CD14-positive monocyte (primary cell): ENCODE measurements at regions not wholly inside any gene's neighbourhood (a gene's known extent, or its start where the extent isn't known, plus 50 kb on each side); places are given as distances from the start of the nearest gene placed in this dataset.

Source experiments
- DNase-seq, 3 donors: peaks; one replicate each; pipeline ENCODE4 v3.0.0-alpha.2; 2011 to 2022
- H2AFZ ChIP-seq: 2 replicates; pipeline ENCODE4 v1.6.0; 2012; ENCODE audit warnings: mild to moderate bottlenecking, low read depth, low read length, inconsistent platforms; ENCODE audit not compliant: insufficient read depth, poor library complexity, severe bottlenecking
- H3K27ac ChIP-seq, 2 donors: 1 replicate in 1 of 2; 2 replicates in 1 of 2; pipeline ENCODE4 v1.5.1; 2012 to 2013; ENCODE audit warnings: low read length in 2 of 2, control low read depth in 1 of 2, inconsistent platforms in 1 of 2, low read depth in 1 of 2, mild to moderate bottlenecking in 1 of 2
- H3K27me3 ChIP-seq, 2 donors: one replicate each; pipeline versions ENCODE4 v1.6.0 to v1.6.1; 2011 to 2013; ENCODE audit warnings: low read length in 2 of 2; ENCODE audit not compliant: control insufficient read depth in 2 of 2, insufficient read depth in 2 of 2
- H3K36me3 ChIP-seq, 2 donors: replicated peaks in 1 of 2; 1 replicate in 1 of 2; 2 replicates in 1 of 2; pipeline versions ENCODE4 v1.5.1 to v1.6.1; 2012 to 2013; ENCODE audit warnings: low read length in 2 of 2, control low read depth in 1 of 2, inconsistent platforms in 1 of 2, mild to moderate bottlenecking in 1 of 2; ENCODE audit not compliant: insufficient read depth in 2 of 2, control insufficient read depth in 1 of 2
- H3K4me1 ChIP-seq, 2 donors: 1 replicate in 1 of 2; 2 replicates in 1 of 2; pipeline versions ENCODE4 v1.5.1 to v1.6.1; 2012 to 2013; ENCODE audit warnings: low read length in 2 of 2, control low read depth in 1 of 2, inconsistent platforms in 1 of 2, mild to moderate bottlenecking in 1 of 2, moderate library complexity in 1 of 2; ENCODE audit not compliant: insufficient read depth in 2 of 2, control insufficient read depth in 1 of 2
- H3K4me2 ChIP-seq: replicated peaks from 2 replicates; pipeline ENCODE3; 2012; ENCODE audit warnings: low read length, moderate library complexity, mild to moderate bottlenecking; ENCODE audit not compliant: poor library complexity, severe bottlenecking; ENCODE audit errors: extremely low read depth
- H3K4me3 ChIP-seq, 3 experiments: fragments of 200-600 bp in 1 of 3; sonication (generic) in 1 of 3; replicated peaks in 1 of 3; 1 replicate in 2 of 3; 2 replicates in 1 of 3; pipeline ENCODE4 v1.5.1; 2011 to 2013; ENCODE audit warnings: low read length in 3 of 3, mild to moderate bottlenecking in 3 of 3, control low read depth in 2 of 3, low read depth in 2 of 3, inconsistent platforms in 1 of 3, moderate library complexity in 1 of 3
- H3K79me2 ChIP-seq: 2 replicates; pipeline ENCODE4 v1.6.0; 2012; ENCODE audit warnings: mild to moderate bottlenecking, control low read depth, inconsistent platforms, low read length, moderate library complexity; ENCODE audit not compliant: insufficient read depth
- H3K9ac ChIP-seq: 2 replicates; pipeline ENCODE4 v1.6.0; 2017; ENCODE audit warnings: low read length, mild to moderate bottlenecking; ENCODE audit not compliant: insufficient read depth, poor library complexity, severe bottlenecking
- H3K9me3 ChIP-seq, 2 donors: replicated peaks in 1 of 2; 1 replicate in 1 of 2; 2 replicates in 1 of 2; pipeline versions ENCODE4 v1.5.1 to v1.6.1; 2012 to 2013; ENCODE audit warnings: low read length in 2 of 2, control low read depth in 1 of 2; ENCODE audit not compliant: control insufficient read depth in 1 of 2, insufficient read depth in 1 of 2
- H4K20me1 ChIP-seq: 2 replicates; pipeline ENCODE4 v1.6.0; 2012; ENCODE audit warnings: mild to moderate bottlenecking, low read length, control low read depth, moderate library complexity; ENCODE audit not compliant: insufficient read depth
- H3K27ac Mint-ChIP-seq, 7 donors: one replicate each; pipeline ENCODE4 v1.8.0; 2020; ENCODE audit warnings: mild to moderate bottlenecking in 7 of 7, mixed read lengths in 7 of 7, moderate library complexity in 6 of 7, inconsistent platforms in 2 of 7
- H3K27me3 Mint-ChIP-seq, 3 donors: one replicate each; pipeline ENCODE4 v1.8.0; 2021 to 2022; ENCODE audit warnings: low read depth in 3 of 3, mild to moderate bottlenecking in 3 of 3, mixed read lengths in 3 of 3, moderate library complexity in 3 of 3, inconsistent platforms in 1 of 3
- H3K36me3 Mint-ChIP-seq, 2 donors: one replicate each; pipeline ENCODE4 v1.8.0; 2020; ENCODE audit warnings: mixed read lengths in 2 of 2, inconsistent platforms in 1 of 2, mild to moderate bottlenecking in 1 of 2
- H3K4me1 Mint-ChIP-seq: one replicate; pipeline ENCODE4 v1.8.0; 2020; ENCODE audit warnings: mild to moderate bottlenecking, mixed read lengths
- H3K4me3 Mint-ChIP-seq, 2 donors: one replicate each; pipeline ENCODE4 v1.8.0; 2020; ENCODE audit warnings: mild to moderate bottlenecking in 2 of 2, mixed read lengths in 2 of 2, moderate library complexity in 1 of 2
- H3K9me3 Mint-ChIP-seq, 7 donors: one replicate each; pipeline ENCODE4 v1.8.0; 2020 to 2022; ENCODE audit warnings: mixed read lengths in 7 of 7, mild to moderate bottlenecking in 6 of 7, moderate library complexity in 6 of 7, inconsistent platforms in 2 of 7
- WGBS: methylation state at CpG from one replicate; pipeline ENCODE4 v1.1.5; 2013; ENCODE audit warnings: missing lambda C conversion rate; ENCODE audit not compliant: insufficient coverage; 5-methylcytosine and 5-hydroxymethylcytosine counted together
- intact Hi-C, 2 donors: fragments of 100-400 bp; cut with micrococcal nuclease; formaldehyde crosslinking; loops; one replicate each; pipeline versions ENCODE4 v1.15.0 to v1.15.1; 2023
- TF ChIP-seq, protein P1 (sequence below): fragments of 200-600 bp; IDR thresholded peaks from one replicate; pipeline ENCODE4 v1.8.0; 2022; ENCODE audit warnings: antibody characterized with exemption, mild to moderate bottlenecking

GRCh38 chr20:50420380-50420779 lies 89.8 kb upstream of the PTPN1 start:
- H3K9me3 Mint-ChIP-seq: peaks cover 0 to 6% (median 2%) of the 10 kb centered on the region in 7 donors
- no peaks in the 10 kb centered on the region for H4K20me1 ChIP-seq
- no peak overlapping the region for H3K4me2 ChIP-seq
- H3K4me1 Mint-ChIP-seq: peaks cover 18% of the 10 kb centered on the region
- H3K9ac ChIP-seq: no peak overlapping the region
- TF ChIP-seq, protein P1, sequence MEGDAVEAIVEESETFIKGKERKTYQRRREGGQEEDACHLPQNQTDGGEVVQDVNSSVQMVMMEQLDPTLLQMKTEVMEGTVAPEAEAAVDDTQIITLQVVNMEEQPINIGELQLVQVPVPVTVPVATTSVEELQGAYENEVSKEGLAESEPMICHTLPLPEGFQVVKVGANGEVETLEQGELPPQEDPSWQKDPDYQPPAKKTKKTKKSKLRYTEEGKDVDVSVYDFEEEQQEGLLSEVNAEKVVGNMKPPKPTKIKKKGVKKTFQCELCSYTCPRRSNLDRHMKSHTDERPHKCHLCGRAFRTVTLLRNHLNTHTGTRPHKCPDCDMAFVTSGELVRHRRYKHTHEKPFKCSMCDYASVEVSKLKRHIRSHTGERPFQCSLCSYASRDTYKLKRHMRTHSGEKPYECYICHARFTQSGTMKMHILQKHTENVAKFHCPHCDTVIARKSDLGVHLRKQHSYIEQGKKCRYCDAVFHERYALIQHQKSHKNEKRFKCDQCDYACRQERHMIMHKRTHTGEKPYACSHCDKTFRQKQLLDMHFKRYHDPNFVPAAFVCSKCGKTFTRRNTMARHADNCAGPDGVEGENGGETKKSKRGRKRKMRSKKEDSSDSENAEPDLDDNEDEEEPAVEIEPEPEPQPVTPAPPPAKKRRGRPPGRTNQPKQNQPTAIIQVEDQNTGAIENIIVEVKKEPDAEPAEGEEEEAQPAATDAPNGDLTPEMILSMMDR: no peak
- H3K4me3 ChIP-seq: no peak overlapping the region
- 100% methylated on average over 2 of the region's 7 CpGs for WGBS
- no peak overlapping the region for H3K27ac Mint-ChIP-seq
- peaks cover 0 to 3% (median 0%) of the 10 kb centered on the region in 3 donors for H3K27me3 Mint-ChIP-seq
- no peaks in the 10 kb centered on the region for H3K27me3 ChIP-seq
- intact Hi-C loops: loop anchor here in 1 of 2 donors (5.0 kb wide), 1 partner anchor 38 kb away; no protein-coding TSS in a partner anchor
- H3K79me2 ChIP-seq: no peaks in the 10 kb centered on the region
- H3K27ac ChIP-seq: no peak overlapping the region
- no peak for DNase-seq
- no peaks in the 10 kb centered on the region for H3K4me1 ChIP-seq
- no peaks in the 10 kb centered on the region for H3K36me3 ChIP-seq
- H3K36me3 Mint-ChIP-seq: peaks cover 0 to 3% of the 10 kb centered on the region in 2 donors
- H3K9me3 ChIP-seq: peaks cover 0 to 5% of the 10 kb centered on the region in 2 donors
- H2AFZ ChIP-seq: no peak overlapping the region
- H3K4me3 Mint-ChIP-seq: no peak overlapping the region

DNA sequence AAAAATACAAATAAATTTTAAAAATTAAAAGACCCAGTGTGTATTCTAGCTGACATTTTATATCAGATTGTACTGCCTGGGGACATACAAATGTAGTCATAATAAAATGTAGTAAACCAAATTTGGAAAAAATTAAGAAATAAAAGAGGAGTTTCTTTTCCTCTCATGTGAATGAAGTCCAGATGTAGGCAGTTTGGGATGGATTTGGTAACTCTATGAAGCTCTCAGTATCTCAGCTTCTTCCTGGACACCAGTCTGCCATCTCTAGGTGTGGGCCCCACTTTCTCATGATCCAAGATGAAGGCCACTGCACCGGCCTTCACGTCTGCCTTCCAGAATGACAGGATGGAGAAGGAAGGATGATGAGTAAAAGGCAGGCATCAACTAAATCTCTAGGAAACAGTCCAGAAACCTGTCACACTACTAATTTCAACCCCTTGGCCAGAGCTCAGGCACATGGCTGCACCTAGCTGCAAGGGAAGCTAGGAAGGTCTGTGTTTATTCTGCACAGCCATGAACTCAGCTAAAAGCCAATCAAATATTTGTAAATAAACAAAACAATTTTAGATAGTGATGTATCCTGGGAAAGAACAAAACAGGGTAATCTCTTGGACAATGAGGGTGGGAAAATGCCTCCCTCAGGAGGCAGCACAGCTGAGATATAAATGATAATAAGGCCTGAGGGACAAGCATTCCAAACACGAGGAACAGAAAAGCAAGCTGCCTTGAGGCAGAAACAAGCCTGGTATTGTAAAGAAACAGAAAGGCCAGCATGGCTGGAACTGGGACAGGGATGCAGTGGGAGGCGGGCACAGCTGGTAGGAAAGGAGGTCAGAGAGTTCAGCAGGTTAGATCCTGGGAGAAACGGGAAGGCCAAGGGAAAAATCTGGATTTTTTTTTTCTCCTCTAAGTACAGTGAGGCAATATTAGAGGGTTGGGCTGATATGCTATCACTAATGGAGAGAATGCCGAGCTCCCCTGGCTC lies 88.5 kb upstream of the PTPN1 start:
- H3K9me3 ChIP-seq: peaks cover 0 to 5% of the 10 kb centered on the region in 2 donors
- H3K9ac ChIP-seq: no peak overlapping the region
- H3K27me3 ChIP-seq: no peaks in the 10 kb centered on the region
- peaks cover 0 to 3% of the 10 kb centered on the region in 2 donors for H3K36me3 Mint-ChIP-seq
- H3K36me3 ChIP-seq: no peaks in the 10 kb centered on the region
- H3K4me1 ChIP-seq: peaks cover under 1 to 3% of the 10 kb centered on the region in 2 donors
- no peak overlapping the region for H3K27ac ChIP-seq
- H3K4me3 ChIP-seq: no peak overlapping the region
- peaks cover 0 to 3% (median 1%) of the 10 kb centered on the region in 3 donors for H3K27me3 Mint-ChIP-seq
- H3K4me1 Mint-ChIP-seq: peaks cover 21% of the 10 kb centered on the region
- H3K79me2 ChIP-seq: no peaks in the 10 kb centered on the region
- H3K9me3 Mint-ChIP-seq: peaks cover 0 to 6% (median 2%) of the 10 kb centered on the region in 7 donors
- H2AFZ ChIP-seq: no peak overlapping the region
- H3K4me2 ChIP-seq: no peak overlapping the region
- no peak for DNase-seq
- H3K27ac Mint-ChIP-seq: peak overlapping the region in 1 of 7 donors; percentile 40
- no peak overlapping the region for H3K4me3 Mint-ChIP-seq
- intact Hi-C loops: loop anchor here in 1 of 2 donors (5.0 kb wide), 1 partner anchor 39 kb away; no protein-coding TSS in a partner anchor
- TF ChIP-seq, protein P1: no peak
- no peaks in the 10 kb centered on the region for H4K20me1 ChIP-seq
- WGBS: 100% methylated on average over 2 of the region's 6 CpGs
